GM19035 (cell line): ENCODE measurements at regions not wholly inside any gene's neighbourhood (a gene's known extent, or its start where the extent isn't known, plus 50 kb on each side); places are given as distances from the start of the nearest gene placed in this dataset.

ENCODE experiments used
- ATAC-seq: cut with Tn5 transposase; IDR thresholded peaks from one replicate; pipeline ENCODE4 v1.9.1; 2021; ENCODE audit not compliant: unreplicated experiment

DNA sequence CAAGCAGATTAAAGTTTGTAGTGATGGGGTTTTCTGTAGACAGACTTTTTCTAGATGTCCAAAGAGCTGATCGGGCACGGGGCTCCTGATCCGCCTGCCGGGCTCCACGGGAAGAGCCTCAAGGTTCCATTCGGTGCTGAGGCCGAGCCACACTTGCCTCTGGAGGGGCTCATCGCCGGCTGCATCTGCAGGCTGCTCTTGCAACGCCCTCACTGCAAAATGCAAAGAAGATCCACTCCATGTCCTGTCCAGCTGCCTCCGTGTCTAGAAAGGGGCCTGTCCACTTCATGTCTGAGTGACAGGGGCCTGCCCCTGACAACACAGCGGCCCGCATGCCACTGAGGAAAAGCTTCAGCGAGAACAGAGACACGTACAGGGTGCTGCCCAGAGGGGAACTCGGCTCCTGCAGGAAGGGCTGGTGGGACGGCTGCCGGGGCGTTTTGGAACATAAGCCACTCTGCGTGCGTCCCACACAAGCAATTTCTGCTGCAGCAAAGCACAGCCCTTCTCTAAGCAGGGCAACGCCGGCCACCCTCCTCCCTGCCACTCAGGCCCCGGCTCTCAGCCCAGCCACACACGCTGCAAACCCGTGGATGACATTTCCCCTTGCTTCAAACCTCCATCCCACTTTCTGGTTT is 53.6 kb upstream of the CTDP1 start:
- ATAC-seq, result no peak

DNA sequence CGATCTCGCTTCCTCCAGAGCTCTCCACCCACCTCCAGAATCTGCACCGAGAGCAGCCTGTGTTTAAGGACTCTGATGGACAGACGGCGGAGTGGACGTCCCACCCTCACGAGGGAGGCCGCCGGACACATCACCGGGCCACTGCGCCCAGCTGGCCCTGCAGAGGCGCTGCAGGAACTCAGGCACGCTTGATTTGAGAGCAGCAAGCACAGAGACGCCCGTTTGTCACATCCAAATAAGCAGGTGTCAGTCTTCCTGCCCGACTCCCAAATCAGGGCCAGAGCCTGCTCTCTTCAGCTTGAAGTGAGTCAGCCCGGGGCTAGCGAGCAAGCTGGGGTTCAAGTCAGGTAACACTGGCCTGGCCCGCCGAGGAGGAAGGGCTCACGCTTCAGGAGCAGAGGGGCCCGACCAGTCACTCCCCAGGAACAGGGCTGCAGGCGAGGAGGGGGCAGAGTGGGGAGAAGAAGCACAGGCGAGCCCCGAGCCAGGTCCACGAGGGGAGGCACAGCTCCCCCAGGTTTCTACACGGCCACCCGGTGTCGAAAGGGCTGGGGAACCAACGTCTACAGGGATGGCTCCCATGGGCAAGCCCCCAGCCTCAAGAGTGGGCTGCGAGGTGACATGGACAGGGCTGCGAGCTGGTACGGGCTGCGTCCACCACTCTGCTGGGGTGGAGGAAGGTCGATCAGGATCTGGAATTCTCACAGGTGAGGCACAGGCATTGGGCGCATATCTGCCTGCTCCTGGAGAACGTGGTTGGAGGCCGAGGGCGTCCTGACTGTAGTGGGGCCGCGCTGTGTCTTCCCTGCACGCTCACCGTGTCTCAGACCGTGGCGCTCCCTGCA is 52.5 kb upstream of the CTDP1 start:
- no peak for ATAC-seq

DNA sequence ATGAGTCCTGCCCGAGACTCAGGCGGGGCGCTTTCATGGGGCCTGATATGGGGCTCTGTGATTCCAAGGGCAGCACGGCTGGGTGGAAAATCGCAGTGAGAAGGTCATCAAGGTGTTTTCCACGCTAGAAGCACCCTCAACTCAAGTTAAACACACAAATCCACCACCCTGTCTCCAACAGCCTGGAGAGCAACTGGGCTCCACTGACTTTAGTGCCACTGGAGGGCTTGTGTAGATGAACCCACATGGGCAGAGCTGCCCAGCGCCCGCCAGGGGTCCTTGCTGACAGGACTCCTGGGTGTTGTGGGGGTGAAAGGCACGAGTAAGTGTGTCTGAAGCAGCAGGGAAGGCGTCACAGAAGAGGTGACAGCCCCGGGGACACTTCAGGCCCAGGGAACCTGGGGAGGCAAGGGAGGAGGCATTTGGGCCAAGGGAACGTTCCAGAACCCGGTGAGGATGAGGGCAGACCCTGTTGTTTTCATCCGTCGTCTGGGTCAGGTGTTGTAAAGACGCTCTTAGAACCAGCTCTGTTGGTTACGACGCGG is 51.8 kb upstream of the CTDP1 start:
- ATAC-seq, result no peak

DNA sequence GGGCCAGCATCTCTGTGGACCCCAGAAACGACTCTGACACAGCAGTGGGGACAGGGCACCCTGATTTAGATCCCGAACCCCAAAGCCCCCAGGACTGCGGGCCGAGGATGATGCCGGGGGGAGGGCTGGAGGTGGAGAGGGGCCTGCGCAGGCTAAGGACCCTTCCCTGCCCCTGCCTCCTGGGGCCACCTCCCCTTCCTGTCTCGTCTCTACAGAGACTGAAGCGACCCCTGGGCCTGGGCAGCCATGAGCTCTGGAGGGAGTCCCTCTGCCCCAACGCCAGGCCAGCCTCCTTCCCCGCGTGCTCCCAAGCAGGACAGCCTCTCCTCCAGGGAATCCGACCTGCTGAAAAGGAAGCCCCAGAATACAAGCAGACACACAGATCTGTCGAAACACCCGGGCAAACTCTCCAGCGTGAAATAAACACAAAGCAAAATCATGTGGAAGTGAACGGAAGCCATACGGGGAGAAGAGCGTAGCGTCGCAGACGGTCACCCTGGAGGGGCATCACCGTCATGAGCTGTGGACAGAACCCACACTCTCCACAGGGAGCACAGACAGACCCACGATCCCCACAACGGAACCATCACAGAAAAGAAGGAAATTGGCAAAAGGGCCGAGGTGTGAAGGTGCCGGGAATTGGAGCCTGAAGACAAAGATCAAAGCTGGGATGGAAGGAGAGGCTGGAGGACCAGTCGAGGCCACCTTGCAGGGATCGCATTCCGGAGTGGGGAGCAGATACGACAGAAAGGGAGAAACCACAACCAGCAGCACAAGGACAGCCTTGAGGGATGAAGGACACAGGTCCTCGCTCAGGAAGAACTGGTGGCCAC is 51.0 kb upstream of the CTDP1 start:
- no peak for ATAC-seq

DNA sequence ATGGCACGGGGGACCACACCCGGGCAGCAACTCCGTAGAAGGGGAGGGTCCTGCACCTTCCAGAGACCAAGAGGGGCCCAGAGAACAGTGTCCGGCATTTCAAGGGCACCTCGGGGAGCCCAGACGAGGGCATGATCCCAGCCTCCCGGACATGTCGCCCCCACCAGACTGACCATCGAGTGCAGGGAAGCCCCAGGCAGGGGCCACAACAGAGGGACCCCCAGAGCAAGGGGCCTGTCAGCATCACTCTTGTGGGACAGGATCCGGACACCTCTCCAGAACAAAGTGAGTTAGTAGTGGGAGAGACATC is 50.4 kb upstream of the CTDP1 start:
- ATAC-seq, result no peak

DNA sequence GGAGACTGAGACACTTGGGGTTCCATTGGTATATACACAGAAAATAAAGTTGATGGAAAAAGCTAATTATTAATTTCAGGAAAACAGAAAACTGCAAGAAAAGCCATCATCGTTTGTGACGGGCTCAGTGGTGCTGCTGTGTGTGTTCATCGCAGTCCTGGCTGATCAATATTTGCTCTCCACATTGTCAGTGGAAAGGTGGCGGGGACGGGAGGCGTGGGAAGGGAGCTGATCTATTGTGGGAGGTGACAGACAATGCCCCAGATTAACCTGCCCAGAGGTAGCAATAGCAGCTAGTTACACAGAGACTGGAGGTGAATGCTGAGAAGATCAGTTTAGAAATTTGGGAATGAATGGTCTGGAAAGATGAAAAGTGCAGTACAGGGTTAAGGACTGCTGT is 50.0 kb upstream of the CTDP1 start:
- ATAC-seq, result no peak
